ENCODE measurements at regions not wholly inside any gene's neighbourhood (a gene's known extent, or its start where the extent isn't known, plus 50 kb on each side); places are given as distances from the start of the nearest gene placed in this dataset.

DNA sequence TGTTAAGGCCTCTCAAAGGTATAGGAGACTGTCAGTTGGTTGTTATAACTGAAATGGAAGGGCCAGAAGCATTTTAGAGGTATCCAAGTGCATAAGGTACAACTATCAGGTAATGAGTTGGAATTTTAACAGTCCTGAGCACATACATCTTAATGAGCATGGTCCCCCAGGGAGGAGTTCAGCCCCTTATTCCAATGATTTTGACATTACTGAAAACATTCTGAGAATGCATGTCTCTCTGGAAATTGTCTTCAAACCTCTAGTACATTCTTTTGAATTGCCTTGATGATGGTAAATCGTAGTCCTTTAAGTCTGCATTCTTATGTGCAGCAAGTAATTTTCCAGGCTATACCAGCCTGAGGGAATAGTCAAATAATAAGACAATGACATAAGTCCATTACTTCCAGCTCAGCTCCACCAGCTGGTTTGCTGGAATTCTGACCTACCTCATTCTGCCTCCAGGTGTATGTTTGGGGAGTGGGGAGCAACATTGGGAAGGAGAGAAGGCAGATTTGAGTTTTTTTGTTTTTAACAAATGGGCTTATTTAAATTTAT is 239.2 kb downstream of the MSRB3 start:
- Mint-ChIP-seq H3K4me3 (no peak overlapping the region), H3K9me3 (no peaks in the 10 kb centered on the region), H3K36me3 (ENCODE audit: low read depth) (no peaks in the 10 kb centered on the region), H3K27me3 (no peaks in the 10 kb centered on the region), H3K4me1 (no peaks in the 10 kb centered on the region), H3K27ac (no peak overlapping the region)
- ATAC-seq (no peak), DNase-seq (no peak)

DNA sequence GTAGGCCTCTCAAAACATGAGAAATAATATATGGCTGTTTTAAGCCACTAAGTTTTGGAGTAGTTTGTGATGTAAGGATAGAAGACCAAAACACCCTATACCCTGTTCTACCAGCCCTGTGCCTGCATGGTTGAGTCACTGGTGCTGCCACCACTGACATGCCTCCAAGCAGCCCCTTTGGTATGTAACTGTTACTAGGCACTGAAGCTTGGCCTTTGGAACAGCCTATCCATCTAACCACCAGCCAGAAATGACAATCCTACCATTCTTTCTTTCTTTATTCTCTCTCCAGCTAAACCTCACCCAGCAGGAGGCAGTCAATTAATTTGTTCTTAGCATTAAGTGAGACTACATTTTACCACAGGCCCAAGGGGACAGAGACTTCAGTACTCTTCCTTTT is 240.3 kb downstream of the MSRB3 start:
- H3K27ac Mint-ChIP-seq = no peak overlapping the region
- DNase-seq = no peak

DNA sequence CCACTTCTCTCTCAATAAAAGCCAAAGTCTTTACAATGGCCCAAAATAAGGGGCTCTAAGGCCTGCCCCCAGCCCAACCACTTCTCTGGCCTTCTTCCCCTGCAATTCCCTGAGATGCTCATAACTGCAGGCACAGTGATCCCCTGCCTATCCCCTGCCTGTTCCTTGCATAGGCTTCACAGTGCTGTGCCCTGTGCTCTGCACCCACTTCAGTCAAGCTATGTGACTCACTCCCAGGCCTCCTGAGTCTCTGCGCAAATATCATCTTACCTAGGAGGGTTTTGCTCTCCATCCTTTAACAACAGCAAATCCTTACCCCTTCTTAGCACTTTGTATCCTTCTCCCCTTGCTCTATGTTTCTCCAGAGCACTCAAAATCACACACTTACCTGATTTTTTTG is 242.2 kb downstream of the MSRB3 start:
- ATAC-seq = no peak
- no peaks in the 10 kb centered on the region for H3K4me1 Mint-ChIP-seq
- H3K4me3 Mint-ChIP-seq = no peak overlapping the region
- no peak for DNase-seq
- no peaks in the 10 kb centered on the region for H3K36me3 Mint-ChIP-seq (ENCODE audit: low read depth)
- H3K27ac Mint-ChIP-seq = no peak overlapping the region
- no peaks in the 10 kb centered on the region for H3K9me3 Mint-ChIP-seq
- no peaks in the 10 kb centered on the region for H3K27me3 Mint-ChIP-seq

More for the DNA sequence above, 240.3 kb downstream of the MSRB3 start:
- Mint-ChIP-seq H3K9me3 (no peaks in the 10 kb centered on the region), H3K4me3 (no peak overlapping the region), H3K27me3 (no peaks in the 10 kb centered on the region), H3K4me1 (no peaks in the 10 kb centered on the region), H3K36me3 (ENCODE audit: low read depth) (no peaks in the 10 kb centered on the region)
- no peak for ATAC-seq

- no peak overlapping the region for H3K4me3 Mint-ChIP-seq
- H3K4me1 Mint-ChIP-seq = no peaks in the 10 kb centered on the region
- no peak for DNase-seq
- H3K9me3 Mint-ChIP-seq = no peaks in the 10 kb centered on the region
- no peak overlapping the region for H3K27ac Mint-ChIP-seq
- ATAC-seq = no peak
- no peaks in the 10 kb centered on the region for H3K27me3 Mint-ChIP-seq
- no peaks in the 10 kb centered on the region for H3K36me3 Mint-ChIP-seq (ENCODE audit: low read depth)
Measured at GRCh38 chr12:65522956-65523860, 244.7 kb downstream of the MSRB3 start.

DNA sequence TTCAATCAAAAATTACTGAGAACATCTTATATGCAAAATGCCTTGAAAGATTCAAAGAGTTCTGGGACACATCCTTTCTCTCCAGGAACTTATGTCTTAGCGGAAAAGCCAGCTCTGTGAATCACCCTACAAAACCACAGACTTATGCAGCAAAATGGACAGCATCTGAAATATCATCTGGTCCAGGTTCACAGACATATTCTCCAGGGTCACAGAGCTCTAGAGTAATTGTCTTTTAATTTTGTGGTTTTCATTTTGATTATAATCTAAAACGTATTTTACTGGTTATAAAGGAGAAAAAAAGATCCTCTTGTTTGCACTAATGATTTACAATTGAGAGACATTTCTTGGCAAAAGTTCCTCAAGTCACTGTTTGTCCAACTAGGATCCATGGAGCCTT is 246.2 kb downstream of the MSRB3 start:
- H3K4me3 Mint-ChIP-seq = no peak overlapping the region

GRCh38 chr12:65525491-65526141 is 247.1 kb downstream of the MSRB3 start:
- Mint-ChIP-seq H3K4me3 (no peak overlapping the region), H3K9me3 (no peaks in the 10 kb centered on the region), H3K36me3 (ENCODE audit: low read depth) (no peaks in the 10 kb centered on the region), H3K4me1 (no peaks in the 10 kb centered on the region), H3K27me3 (no peaks in the 10 kb centered on the region), H3K27ac (no peak overlapping the region)
- DNase-seq (no peak), ATAC-seq (no peak)

More for the DNA sequence above, 246.2 kb downstream of the MSRB3 start:
- Mint-ChIP-seq H3K4me1 (no peaks in the 10 kb centered on the region), H3K9me3 (no peaks in the 10 kb centered on the region), H3K36me3 (ENCODE audit: low read depth) (no peaks in the 10 kb centered on the region), H3K27me3 (no peaks in the 10 kb centered on the region), H3K27ac (no peak overlapping the region)
- no peak for DNase-seq
- no peak for ATAC-seq

GRCh38 chr12:65526311-65526710 is 247.8 kb downstream of the MSRB3 start:
- no peaks in the 10 kb centered on the region for H3K9me3 Mint-ChIP-seq

DNA sequence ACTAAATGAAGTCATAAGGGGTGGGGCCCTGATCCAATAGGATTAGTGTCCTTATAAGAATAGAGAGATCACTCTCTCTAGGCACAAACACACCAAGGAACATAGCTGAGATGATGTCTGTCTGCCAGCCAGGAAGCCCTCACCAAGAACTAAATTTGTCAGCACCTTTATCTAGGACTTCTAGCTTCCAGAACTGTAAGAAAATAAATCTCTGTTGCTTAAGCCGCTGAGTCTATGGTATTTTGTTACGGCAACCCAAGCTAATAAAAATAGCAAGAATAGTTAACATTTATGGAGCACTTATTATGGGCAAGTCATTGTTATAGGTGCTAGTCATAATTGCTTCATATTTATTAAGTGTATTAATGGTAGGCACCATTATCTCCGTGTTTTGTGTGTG is 249.6 kb downstream of the MSRB3 start:
- Mint-ChIP-seq H3K27me3 (no peaks in the 10 kb centered on the region), H3K27ac (no peak overlapping the region), H3K4me1 (no peaks in the 10 kb centered on the region), H3K4me3 (no peak overlapping the region), H3K9me3 (no peaks in the 10 kb centered on the region), H3K36me3 (ENCODE audit: low read depth) (no peaks in the 10 kb centered on the region)
- ATAC-seq (no peak), DNase-seq (no peak)

More at GRCh38 chr12:65526311-65526710, 247.8 kb downstream of the MSRB3 start:
- Mint-ChIP-seq H3K4me1 (no peaks in the 10 kb centered on the region), H3K4me3 (no peak overlapping the region), H3K27ac (no peak overlapping the region), H3K36me3 (ENCODE audit: low read depth) (no peaks in the 10 kb centered on the region), H3K27me3 (no peaks in the 10 kb centered on the region)
- DNase-seq (no peak), ATAC-seq (no peak)

GRCh38 chr12:65529106-65529505 is 250.6 kb downstream of the MSRB3 start:
- Mint-ChIP-seq H3K9me3 (no peaks in the 10 kb centered on the region), H3K36me3 (ENCODE audit: low read depth) (no peaks in the 10 kb centered on the region), H3K4me1 (no peaks in the 10 kb centered on the region), H3K4me3 (no peak overlapping the region), H3K27ac (no peak overlapping the region), H3K27me3 (no peaks in the 10 kb centered on the region)
- ATAC-seq (no peak), DNase-seq (no peak)

GRCh38 chr12:65529771-65530435 is 251.4 kb downstream of the MSRB3 start:
- no peaks in the 10 kb centered on the region for H3K36me3 Mint-ChIP-seq (ENCODE audit: low read depth)
- DNase-seq (no peak), ATAC-seq (no peak)
- no peaks in the 10 kb centered on the region for H3K27me3 Mint-ChIP-seq
- H3K9me3 Mint-ChIP-seq = no peaks in the 10 kb centered on the region
- H3K4me1 Mint-ChIP-seq = no peaks in the 10 kb centered on the region
- H3K4me3 Mint-ChIP-seq = no peak overlapping the region
- no peak overlapping the region for H3K27ac Mint-ChIP-seq

- no peak overlapping the region for H3K4me3 Mint-ChIP-seq
- H3K36me3 Mint-ChIP-seq (ENCODE audit: low read depth) = no peaks in the 10 kb centered on the region
- H3K27me3 Mint-ChIP-seq = no peaks in the 10 kb centered on the region
- no peak for DNase-seq
- H3K27ac Mint-ChIP-seq = no peak overlapping the region
- no peaks in the 10 kb centered on the region for H3K4me1 Mint-ChIP-seq
- H3K9me3 Mint-ChIP-seq = no peaks in the 10 kb centered on the region
- ATAC-seq = no peak
Measured at GRCh38 chr12:65532162-65532561, 253.7 kb downstream of the MSRB3 start.

DNA sequence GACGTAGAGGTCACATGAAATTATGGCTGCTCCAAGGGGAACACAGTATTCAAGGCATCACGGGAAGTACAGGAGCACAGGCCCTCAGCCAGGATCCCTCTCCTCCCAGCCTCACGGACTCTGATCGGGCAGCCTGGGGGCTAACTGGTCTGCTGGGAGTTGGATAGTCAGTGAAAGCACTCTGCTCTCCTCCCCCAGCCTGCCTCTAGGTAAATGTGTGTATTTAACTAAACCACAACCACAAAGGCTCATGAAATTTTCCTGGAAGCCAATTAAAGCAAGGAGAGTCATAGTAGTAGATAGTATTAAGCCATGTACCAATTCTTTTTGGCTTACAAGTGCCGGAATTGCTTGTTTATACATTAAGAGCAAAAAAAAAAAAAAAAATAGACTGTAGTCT is 254.3 kb downstream of the MSRB3 start:
- DNase-seq = no peak
- no peaks in the 10 kb centered on the region for H3K9me3 Mint-ChIP-seq
- H3K4me3 Mint-ChIP-seq = no peak overlapping the region
- H3K36me3 Mint-ChIP-seq (ENCODE audit: low read depth) = no peaks in the 10 kb centered on the region
- H3K27ac Mint-ChIP-seq = no peak overlapping the region
- no peak for ATAC-seq
- no peaks in the 10 kb centered on the region for H3K4me1 Mint-ChIP-seq
- H3K27me3 Mint-ChIP-seq = no peaks in the 10 kb centered on the region

DNA sequence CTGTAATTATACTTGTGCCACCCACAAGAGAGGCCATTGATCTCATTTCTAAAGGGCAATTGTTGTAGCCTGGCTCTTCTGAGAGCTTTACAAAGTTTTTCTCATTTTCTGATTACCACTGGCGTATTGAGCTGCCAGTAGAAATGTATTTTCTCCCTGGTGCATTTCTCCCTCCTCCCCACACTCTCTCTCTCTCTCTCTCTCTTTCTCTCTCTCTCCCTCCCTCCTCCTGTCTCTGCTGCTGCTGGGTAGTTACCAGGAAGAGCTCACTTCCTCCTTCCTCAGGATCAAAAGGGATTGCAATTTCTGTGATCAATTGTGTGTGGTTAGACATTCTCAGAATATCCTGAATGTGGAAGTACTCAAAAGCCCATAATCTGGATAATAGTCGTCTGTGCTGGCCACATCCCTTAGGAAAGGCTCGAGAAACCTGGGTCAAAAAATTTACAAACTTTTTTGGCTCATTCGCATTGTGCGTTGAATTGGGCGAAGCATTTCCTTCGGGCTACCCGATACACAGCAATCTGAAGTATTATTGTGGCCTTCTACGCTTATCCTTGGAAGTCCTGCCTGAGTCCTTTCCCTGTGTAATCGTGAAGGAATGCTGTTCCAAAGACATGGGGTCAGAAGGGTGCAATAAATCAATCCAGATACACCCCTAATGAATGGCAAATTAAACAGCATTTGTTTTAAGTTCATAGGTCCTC is 254.8 kb downstream of the MSRB3 start:
- no peaks in the 10 kb centered on the region for H3K36me3 Mint-ChIP-seq (ENCODE audit: low read depth)
- no peaks in the 10 kb centered on the region for H3K27me3 Mint-ChIP-seq
- H3K9me3 Mint-ChIP-seq = no peaks in the 10 kb centered on the region
- no peaks in the 10 kb centered on the region for H3K4me1 Mint-ChIP-seq
- no peak overlapping the region for H3K4me3 Mint-ChIP-seq
- ATAC-seq (no peak), DNase-seq (no peak)
- no peak overlapping the region for H3K27ac Mint-ChIP-seq

GRCh38 chr12:65534238-65534841 is 255.9 kb downstream of the MSRB3 start:
- H3K4me3 Mint-ChIP-seq = no peak overlapping the region
- H3K9me3 Mint-ChIP-seq = peaks cover 9% of the 10 kb centered on the region
- no peaks in the 10 kb centered on the region for H3K4me1 Mint-ChIP-seq
- no peaks in the 10 kb centered on the region for H3K36me3 Mint-ChIP-seq (ENCODE audit: low read depth)
- DNase-seq (no peak), ATAC-seq (no peak)
- no peaks in the 10 kb centered on the region for H3K27me3 Mint-ChIP-seq
- no peak overlapping the region for H3K27ac Mint-ChIP-seq
